ENCODE measurements at regions not wholly inside any gene's neighbourhood (a gene's known extent, or its start where the extent isn't known, plus 50 kb on each side); places are given as distances from the start of the nearest gene placed in this dataset.
"Not testable (repeated sequence)": the region's sequence is repeated elsewhere in the genome, so short reads cannot be mapped to it uniquely, and the experiment has no call there.

DNA sequence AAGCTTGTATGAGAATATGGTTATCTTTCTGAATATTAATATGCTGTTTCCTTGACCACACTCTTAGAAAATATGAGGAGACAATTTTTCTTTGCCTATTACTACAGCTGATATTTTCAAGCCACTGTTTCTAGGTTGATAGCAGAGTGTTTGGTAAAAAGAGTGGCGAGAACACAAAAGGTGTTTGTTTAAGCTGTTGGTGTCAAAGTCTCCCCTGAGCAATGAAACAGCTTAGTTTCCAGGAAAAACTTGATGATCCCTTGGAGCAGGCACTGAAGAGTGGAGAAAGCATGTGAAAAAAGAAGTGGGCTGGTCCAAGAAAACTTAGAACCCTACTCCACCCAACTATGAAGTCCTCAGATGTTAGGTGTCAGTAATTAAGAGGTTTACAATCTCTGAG lies 182.7 kb downstream of the TFAP2B start:
- peak; percentile 56 for DNase-seq

DNA sequence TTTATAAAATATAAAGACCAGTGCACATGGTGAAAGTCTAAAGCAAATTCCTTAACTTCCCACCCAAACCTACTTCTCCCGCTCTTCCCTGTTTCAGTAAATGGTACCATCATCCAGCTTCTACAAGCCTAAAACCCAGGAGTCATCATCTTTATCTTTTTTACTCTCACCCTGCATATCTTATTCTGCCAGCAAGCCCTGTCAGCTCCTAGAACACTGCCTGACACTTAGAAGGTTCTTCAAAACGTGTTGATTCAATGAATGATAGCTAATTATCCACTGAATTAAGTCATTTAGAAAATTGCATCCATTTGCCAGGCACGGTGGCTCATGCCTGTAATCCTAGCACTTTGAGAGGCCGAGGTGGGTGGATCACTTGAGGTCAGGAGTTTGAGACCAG lies 185.7 kb downstream of the TFAP2B start:
- DNase-seq = no peak

GRCh38 chr6:51005779-51006178 lies 187.1 kb downstream of the TFAP2B start:
- no peak for DNase-seq

DNA sequence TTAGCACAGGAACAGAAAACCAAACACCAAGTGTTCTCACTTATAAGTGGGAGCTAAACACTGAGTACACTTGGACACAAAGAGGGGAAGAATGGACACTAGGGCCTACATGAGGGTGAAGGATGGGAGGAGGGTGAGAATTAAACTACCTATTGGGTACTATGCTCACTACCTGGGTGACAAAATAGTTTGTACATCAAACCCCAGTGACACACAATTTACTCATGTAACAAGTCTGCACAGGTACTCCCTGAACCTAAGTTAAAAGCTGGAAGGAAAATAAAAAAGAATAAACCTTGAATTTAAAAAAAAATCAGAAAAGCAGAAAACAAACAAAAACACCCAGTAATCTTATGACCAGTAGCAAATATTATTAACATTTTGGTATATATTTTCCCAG lies 188.6 kb downstream of the TFAP2B start:
- no peak for DNase-seq

- not testable (repeated sequence) for DNase-seq
These were observed 190.0 kb downstream of the TFAP2B start for GRCh38 chr6:51008693-51009092.

DNA sequence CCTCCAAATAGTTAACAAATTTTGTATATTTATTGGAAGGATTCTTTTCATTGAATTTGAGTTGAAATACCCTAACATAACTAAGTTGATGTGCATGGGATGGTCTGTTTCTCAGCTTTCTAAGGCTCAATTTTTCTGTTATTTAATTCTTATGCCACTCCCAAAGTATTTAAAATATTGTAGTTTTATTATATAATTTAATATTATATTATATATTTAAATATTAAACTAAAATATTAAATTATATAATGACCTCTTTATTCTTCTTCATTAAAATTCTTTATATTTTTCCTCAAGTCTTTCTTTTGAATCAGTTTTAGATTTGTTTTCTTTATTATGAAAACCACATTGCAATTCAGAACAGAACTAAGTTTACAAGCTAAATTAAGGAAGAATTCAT lies 194.7 kb downstream of the TFAP2B start:
- no peak for DNase-seq

- no peak for DNase-seq
These were observed 196.7 kb downstream of the TFAP2B start for GRCh38 chr6:51015394-51015793.

DNA sequence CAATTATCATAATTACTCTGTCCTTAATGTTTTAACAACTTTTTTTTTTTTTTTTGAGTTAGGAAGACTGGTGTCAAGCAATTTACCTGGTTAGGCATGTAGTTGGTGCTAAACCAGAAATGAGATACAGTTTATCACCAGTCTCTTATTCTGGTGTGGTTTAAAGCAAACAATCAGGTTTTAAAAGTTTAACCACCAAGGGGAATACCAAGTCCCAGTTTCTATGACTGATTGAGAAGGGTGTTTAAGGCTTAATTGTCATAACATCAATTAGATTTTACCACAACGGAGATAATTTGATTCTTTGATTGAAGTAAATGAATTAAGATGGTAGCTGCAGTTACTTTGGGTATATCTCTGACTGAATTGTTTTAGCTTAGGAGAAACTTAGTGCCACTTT lies 197.8 kb downstream of the TFAP2B start:
- no peak for DNase-seq

DNA sequence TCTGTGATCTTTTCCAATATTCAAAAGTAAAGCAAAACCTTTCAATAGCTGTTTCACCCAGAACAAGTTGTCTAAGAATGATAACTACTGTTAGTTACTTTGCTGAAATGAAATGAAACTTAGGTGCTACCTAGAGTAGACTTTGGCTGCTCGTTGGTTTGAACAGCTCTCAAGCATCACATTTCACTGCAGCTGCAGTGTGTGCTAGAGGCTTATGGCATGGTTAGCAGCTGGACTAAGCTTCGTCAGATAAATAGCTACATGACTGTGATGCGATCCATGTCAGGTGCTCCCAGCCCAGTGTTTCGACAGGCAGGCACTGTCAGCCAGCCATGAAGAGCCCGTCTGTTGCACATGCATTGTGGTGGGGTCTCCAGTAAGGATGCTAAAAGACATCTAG lies 201.1 kb downstream of the TFAP2B start:
- peak; percentile 90 for DNase-seq

- no peak for DNase-seq
These were observed 202.5 kb downstream of the TFAP2B start for GRCh38 chr6:51021171-51021570.

DNA sequence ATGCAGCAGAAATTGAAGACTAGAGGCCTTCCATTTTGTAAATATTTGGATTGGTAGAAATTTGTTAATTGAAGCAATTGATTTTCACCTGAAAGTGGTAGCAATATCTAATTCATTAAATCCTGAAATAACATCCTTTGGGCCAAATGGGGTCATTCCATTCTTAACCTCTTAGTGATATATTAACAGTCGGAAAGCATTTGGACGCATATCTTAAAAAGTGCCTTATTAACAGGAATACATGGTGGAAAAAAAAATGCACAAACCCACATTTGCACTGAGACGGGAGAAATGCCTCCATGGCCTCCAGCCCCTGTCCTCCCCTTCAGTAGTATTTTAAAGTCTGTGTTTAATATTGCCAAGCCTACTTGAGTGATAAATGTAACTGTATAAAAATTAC lies 205.5 kb downstream of the TFAP2B start:
- DNase-seq = no peak

DNA sequence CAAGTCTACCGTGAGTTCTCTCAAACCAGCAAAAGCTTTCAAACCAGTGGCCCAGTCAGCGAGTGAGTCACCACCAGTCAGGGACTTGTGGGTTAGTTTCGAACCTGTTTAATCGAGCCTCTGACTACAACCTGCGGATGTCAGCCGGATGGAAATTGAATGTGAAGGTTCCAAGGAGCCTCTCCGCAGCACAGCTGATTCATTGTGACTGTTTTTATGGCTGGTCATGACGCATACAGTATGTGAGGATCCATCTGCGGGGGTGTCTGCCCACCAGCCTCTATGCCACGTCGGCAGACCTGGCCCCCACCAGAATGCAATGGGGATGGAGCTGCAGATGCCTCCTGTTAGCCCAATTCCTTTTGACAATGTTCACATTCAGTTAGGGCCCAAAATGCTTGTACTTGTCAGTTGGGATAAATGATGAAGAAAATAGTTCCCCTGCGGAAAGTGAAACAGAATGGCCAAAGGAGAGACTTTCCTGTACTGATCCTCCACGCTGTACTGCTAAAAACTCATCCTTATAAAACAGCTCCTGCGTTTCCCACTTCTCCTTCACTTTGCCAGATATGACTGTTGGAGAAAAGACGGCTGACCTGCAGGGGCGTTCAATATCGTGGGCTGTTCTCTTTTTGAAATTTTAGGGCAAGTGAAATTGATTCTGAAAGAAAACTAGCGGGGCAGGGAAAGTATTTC lies 206.6 kb downstream of the TFAP2B start:
- no peak for DNase-seq

DNA sequence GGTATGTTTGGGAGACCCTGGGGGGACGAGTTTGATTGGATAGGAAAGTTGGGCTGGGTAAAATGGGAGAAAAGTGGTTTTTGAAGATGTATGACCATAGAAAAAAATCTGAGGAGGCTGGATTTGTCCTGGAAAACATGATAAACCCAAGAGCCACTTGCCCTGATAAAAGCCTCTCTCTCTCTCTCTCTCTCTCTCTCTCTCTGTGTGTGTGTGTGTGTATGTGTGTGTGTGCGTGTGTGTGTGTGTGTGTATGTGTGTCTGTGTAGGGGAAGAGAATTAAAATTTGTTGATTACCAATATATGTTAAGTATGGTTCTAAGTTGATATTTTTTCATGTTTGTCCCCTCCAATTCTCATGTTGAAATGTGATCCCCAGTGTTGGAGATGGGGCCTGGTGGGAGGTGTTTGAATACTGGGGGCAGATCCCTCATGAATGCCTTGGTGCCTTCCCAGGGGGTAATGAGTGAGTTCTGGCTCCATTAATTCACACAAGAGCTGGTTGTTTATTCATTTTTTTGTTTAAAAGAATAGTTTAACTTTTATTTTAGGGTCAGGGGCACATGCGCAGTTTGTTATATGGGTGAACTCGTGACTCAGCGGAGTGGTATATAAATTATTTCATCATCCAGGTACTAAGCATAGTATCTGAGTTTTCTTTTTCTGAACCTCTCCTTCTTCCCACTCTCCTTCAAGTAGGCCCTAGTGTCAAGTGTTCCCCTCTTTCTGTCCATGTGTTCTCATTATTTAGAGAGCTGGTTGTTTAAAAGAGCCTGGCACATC lies 208.8 kb downstream of the TFAP2B start:
- no peak for DNase-seq

DNA sequence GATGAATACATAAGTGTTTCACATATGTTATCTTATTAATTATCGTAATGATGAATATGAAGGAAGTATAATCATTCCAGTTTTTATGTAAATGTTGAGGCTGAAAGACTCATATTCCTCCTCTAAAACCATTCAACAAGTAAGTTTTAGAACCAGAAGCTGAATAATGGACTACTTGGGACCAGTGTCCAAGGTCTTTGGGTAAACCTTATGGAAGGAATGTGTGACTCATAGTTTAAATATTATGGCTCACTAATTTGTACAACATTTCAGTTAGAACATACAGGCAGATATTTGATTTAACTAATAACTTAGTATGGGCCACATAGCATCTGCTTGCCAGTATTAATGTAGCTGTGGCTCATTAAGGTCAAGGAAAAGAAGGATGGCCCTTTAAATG lies 209.6 kb downstream of the TFAP2B start:
- peak; percentile 26 for DNase-seq

DNA sequence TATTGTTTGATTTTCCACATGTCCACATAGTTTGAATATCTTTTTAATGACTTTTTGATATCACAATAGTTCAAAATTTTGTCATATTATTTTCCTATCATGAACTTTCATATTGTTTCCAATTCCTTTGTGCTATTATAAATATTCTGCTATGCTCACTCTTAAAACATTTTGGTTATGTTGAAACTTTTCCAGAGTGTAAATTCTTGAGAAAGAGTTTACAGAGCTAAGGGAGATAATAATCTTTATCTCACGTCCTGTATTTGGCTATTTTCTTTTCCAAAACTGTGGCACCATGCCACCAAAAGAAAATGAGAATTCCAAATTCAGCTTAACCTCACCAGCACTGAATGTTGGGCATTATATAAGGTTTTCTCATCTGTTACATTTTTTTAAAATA lies 210.9 kb downstream of the TFAP2B start:
- DNase-seq = no peak

GRCh38 chr6:51045548-51045947 lies 226.9 kb downstream of the TFAP2B start:
- no peak for DNase-seq

GRCh38 chr6:51049288-51049982 lies 230.8 kb downstream of the TFAP2B start:
- DNase-seq = no peak

- DNase-seq = peak; percentile 24
These were observed 231.6 kb downstream of the TFAP2B start for GRCh38 chr6:51049983-51050877.

DNA sequence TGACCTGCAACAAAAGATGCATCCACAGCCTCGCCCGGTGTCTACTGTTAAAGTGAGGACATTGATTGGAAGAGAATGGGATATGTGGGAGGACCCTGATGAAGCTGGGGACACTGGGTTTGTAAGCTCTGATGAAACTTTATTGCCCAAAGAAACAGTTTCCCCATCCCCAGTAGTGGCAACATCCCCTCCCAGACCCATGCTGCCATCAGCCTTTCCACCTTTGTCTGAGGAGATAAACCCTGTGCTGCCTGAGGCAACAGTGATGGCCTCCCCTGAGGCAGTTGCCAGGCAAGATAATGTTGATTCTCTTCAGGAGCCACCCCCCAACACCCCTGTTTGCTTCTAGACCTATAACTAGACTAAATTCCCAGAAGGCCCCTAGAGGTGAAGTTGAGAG lies 234.0 kb downstream of the TFAP2B start:
- not testable (repeated sequence) for DNase-seq

DNA sequence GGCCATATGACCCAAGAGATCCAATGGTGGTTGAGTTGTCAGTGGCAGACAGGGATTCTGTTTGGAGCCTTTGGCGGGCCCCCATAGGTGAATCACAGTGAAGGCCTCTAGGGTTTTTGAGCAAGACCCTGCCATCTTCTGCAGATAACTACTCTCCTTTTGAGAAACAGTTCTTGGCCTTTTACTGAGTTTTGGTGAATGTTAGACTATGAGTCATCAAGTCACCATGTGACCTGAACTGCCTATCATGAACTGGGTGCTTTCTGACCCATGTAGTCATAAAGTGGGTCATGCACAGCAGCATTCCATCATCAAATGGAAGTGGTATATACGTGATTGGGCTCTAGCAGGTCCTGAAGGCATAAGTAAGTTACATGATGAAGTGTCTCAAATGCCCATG lies 236.6 kb downstream of the TFAP2B start:
- DNase-seq = not testable (repeated sequence)

GRCh38 chr6:51057296-51057695 lies 238.6 kb downstream of the TFAP2B start:
- no peak for DNase-seq

DNA sequence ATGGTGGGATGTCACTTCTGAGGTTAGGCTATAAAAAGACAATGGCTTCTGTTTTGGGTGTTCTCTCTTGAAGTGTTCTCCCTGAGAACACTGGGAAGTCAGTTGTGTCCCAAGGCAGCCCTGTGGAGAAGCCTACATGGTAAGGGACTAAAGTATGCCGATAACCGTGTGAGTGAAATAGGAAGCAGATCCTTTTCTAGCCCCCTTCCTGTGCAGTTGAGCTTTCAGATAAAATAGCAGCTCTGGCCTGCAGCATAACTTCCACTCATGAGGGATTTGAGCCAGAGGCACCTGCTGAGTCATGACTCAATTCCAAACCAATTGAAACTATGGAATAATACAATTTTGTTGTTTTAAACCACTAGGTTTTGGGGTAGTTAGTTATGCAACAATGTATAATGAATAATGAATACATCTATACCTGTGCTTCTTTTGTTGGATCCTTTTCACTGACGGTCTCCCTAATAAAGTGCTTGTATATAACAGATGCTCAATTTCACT lies 241.6 kb downstream of the TFAP2B start:
- no peak for DNase-seq
